ENCODE measurements at regions not wholly inside any gene's neighbourhood (a gene's known extent, or its start where the extent isn't known, plus 50 kb on each side); places are given as distances from the start of the nearest gene placed in this dataset.

DNA sequence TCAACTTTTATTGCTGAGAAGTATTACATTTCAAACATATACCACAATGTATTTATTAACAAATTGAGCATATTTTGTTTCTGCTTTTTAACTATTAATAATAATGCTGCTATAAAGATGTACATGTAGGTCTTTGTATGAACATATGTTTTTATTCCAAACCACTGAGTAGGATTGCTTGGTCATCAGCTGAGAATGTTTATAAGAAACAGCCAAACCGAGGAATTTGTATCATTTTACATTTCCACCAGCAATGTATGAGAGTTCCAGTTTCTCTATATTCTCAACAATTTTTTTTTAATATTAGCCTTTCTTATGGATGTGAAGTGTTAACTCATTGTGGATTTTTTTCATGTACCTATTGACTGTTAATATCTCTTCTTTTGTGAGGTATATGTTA is 119.5 kb upstream of the MDFIC2 start:
- intact Hi-C loops (cut with micrococcal nuclease; ENCODE audit: unreplicated experiment), result no loop called here
- BruUV-seq (replicated peaks), result no TSS peak

DNA sequence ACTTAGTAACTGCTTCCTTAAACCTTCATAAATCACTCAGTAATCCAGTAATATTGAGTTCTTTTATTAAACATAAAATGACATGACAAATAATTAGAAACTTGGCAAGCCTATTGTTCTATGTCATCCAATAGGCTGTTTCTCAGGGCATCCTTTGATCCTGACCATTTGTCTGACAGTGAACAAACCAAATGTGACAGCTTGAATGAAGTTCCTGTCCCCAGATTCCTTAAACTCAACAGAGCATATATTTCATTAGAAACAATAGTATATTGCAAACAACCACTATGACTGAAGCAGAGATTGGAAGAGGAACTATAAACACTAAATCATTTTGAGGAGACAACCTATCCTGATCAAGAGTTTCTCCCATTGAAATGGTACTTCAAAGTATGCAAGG is 113.6 kb upstream of the MDFIC2 start:
- Histone ChIP-seq H4K20me1 (ENCODE audit: insufficient read depth, low read length) (no peaks in the 10 kb centered on the region), H3K9me2 (ENCODE audit: insufficient read depth, low read length) (no peaks in the 10 kb centered on the region), H3K9me3 (ENCODE audit: low read length) (no peaks in the 10 kb centered on the region), H2AFZ (ENCODE audit: low read length) (no peak overlapping the region), H3K27ac (ENCODE audit: low read depth, low read length, poor library complexity, severe bottlenecking) (no peak overlapping the region), H3K4me3 (ENCODE audit: low read depth, low read length, poor library complexity, severe bottlenecking) (no peak overlapping the region), H3K4me2 (ENCODE audit: low read length) (no peak overlapping the region), H3K4me1 (ENCODE audit: insufficient read depth, low read length, poor library complexity, severe bottlenecking) (no peaks in the 10 kb centered on the region), H3K36me3 (ENCODE audit: insufficient read depth, low read length) (no peaks in the 10 kb centered on the region), H3K79me2 (ENCODE audit: insufficient read depth, low read depth, low read length) (no peaks in the 10 kb centered on the region)
- no TSS peak for BruUV-seq (replicated peaks)
- no peak for TF ChIP-seq EZH2phosphoT487 (IDR thresholded peaks at IDR 0.05; ENCODE audit: borderline replicate concordance, low read depth, low read length)
- TF ChIP-seq, protein P1, sequence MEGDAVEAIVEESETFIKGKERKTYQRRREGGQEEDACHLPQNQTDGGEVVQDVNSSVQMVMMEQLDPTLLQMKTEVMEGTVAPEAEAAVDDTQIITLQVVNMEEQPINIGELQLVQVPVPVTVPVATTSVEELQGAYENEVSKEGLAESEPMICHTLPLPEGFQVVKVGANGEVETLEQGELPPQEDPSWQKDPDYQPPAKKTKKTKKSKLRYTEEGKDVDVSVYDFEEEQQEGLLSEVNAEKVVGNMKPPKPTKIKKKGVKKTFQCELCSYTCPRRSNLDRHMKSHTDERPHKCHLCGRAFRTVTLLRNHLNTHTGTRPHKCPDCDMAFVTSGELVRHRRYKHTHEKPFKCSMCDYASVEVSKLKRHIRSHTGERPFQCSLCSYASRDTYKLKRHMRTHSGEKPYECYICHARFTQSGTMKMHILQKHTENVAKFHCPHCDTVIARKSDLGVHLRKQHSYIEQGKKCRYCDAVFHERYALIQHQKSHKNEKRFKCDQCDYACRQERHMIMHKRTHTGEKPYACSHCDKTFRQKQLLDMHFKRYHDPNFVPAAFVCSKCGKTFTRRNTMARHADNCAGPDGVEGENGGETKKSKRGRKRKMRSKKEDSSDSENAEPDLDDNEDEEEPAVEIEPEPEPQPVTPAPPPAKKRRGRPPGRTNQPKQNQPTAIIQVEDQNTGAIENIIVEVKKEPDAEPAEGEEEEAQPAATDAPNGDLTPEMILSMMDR (conservative IDR thresholded peaks at IDR 0.05; ENCODE audit: low read length), result no peak
- ChIA-PET CTCF (ENCODE audit: unreplicated experiment) (no interaction called here), POLR2A (no interaction called here)
- DNase-seq (ENCODE audit: low spot score), result no peak
- intact Hi-C loops (cut with micrococcal nuclease; ENCODE audit: unreplicated experiment), result no loop called here

More for the DNA sequence above, 119.5 kb upstream of the MDFIC2 start:
- Histone ChIP-seq H3K36me3 (ENCODE audit: insufficient read depth, low read length) (no peaks in the 10 kb centered on the region), H3K4me3 (ENCODE audit: low read depth, low read length, poor library complexity, severe bottlenecking) (no peak overlapping the region), H3K79me2 (ENCODE audit: insufficient read depth, low read depth, low read length) (no peaks in the 10 kb centered on the region), H3K9me2 (ENCODE audit: insufficient read depth, low read length) (no peaks in the 10 kb centered on the region), H3K4me2 (ENCODE audit: low read length) (no peak overlapping the region), H3K4me1 (ENCODE audit: insufficient read depth, low read length, poor library complexity, severe bottlenecking) (no peaks in the 10 kb centered on the region), H2AFZ (ENCODE audit: low read length) (no peak overlapping the region), H3K27ac (ENCODE audit: low read depth, low read length, poor library complexity, severe bottlenecking) (no peak overlapping the region), H3K9me3 (ENCODE audit: low read length) (no peaks in the 10 kb centered on the region), H4K20me1 (ENCODE audit: insufficient read depth, low read length) (no peaks in the 10 kb centered on the region)
- no peak for DNase-seq (ENCODE audit: low spot score)
- ChIA-PET CTCF (ENCODE audit: unreplicated experiment) (no interaction called here), POLR2A (interaction anchor here (0.6 to 1.8 kb wide), 3 partner anchors 11 to 95 kb away, joined by 3 to 5 read pairs (median 4); no protein-coding TSS in a partner anchor)
- TF ChIP-seq, protein P1 (conservative IDR thresholded peaks at IDR 0.05; ENCODE audit: low read length), result no peak
- no peak for TF ChIP-seq EZH2phosphoT487 (IDR thresholded peaks at IDR 0.05; ENCODE audit: borderline replicate concordance, low read depth, low read length)

DNA sequence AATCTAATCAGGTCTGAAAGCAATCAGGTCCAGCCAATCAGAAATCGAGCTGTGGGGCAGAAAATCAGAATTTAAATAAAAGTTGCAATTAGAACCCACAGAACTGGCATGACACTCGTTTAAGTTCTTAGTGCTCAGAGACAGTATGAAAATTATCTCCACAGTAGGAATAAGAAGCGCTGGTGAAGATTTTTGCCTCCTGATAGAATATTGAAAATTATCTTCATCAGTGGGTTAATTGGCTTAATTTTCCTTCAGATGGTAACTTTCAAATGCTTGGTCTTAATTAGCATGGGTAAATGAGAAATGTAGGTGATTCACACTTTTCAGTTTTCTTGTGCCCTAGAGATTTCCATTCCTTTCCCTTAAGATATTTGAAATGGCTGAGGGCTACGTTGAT is 109.1 kb upstream of the MDFIC2 start:
- H3K79me2 ChIP-seq (ENCODE audit: insufficient read depth, low read depth, low read length), result no peaks in the 10 kb centered on the region
- no peak overlapping the region for H3K27ac ChIP-seq (ENCODE audit: low read depth, low read length, poor library complexity, severe bottlenecking)
- ChIA-PET POLR2A (interaction anchor here (1.6 kb wide), 1 partner anchor 10 kb away, joined by 5 read pairs; no protein-coding TSS in a partner anchor), CTCF (ENCODE audit: unreplicated experiment) (no interaction called here)
- TF ChIP-seq, protein P1 (conservative IDR thresholded peaks at IDR 0.05; ENCODE audit: low read length), result no peak
- no peak for TF ChIP-seq EZH2phosphoT487 (IDR thresholded peaks at IDR 0.05; ENCODE audit: borderline replicate concordance, low read depth, low read length)
- intact Hi-C loops (cut with micrococcal nuclease; ENCODE audit: unreplicated experiment), result no loop called here
- DNase-seq (ENCODE audit: low spot score), result no peak
- H3K4me3 ChIP-seq (ENCODE audit: low read depth, low read length, poor library complexity, severe bottlenecking), result no peak overlapping the region
- no peaks in the 10 kb centered on the region for H3K9me3 ChIP-seq (ENCODE audit: low read length)
- BruUV-seq (replicated peaks), result no TSS peak
- no peaks in the 10 kb centered on the region for H3K9me2 ChIP-seq (ENCODE audit: insufficient read depth, low read length)
- H3K4me1 ChIP-seq (ENCODE audit: insufficient read depth, low read length, poor library complexity, severe bottlenecking), result no peaks in the 10 kb centered on the region
- no peaks in the 10 kb centered on the region for H4K20me1 ChIP-seq (ENCODE audit: insufficient read depth, low read length)
- H3K36me3 ChIP-seq (ENCODE audit: insufficient read depth, low read length), result no peaks in the 10 kb centered on the region
- no peak overlapping the region for H2AFZ ChIP-seq (ENCODE audit: low read length)
- H3K4me2 ChIP-seq (ENCODE audit: low read length), result no peak overlapping the region

All from OCI-LY7 (cell line).